ENCODE measurements at regions not wholly inside any gene's neighbourhood (a gene's known extent, or its start where the extent isn't known, plus 50 kb on each side); places are given as distances from the start of the nearest gene placed in this dataset.

GRCh38 chr18:28541934-28542333 is 365.0 kb upstream of the CDH2 start:
- no peak for DNase-seq (ENCODE audit: low read depth in 2 of 2)

GRCh38 chr18:28541276-28541930 is 364.5 kb upstream of the CDH2 start:
- DNase-seq (ENCODE audit: low read depth in 2 of 2), result no peak

GRCh38 chr18:28529644-28530043 is 352.7 kb upstream of the CDH2 start:
- DNase-seq (ENCODE audit: low read depth in 2 of 2), result peak in 1 of 2 donors; percentile 3

- no peak for DNase-seq (ENCODE audit: low read depth in 2 of 2)
Observed at GRCh38 chr18:28526196-28526595, 349.3 kb upstream of the CDH2 start.

- no peak for DNase-seq (ENCODE audit: low read depth in 2 of 2)
Observed at GRCh38 chr18:28523758-28524475, 347.0 kb upstream of the CDH2 start.

GRCh38 chr18:28522236-28522635 is 345.3 kb upstream of the CDH2 start:
- no peak for DNase-seq (ENCODE audit: low read depth in 2 of 2)

GRCh38 chr18:28519997-28520396 is 343.1 kb upstream of the CDH2 start:
- no peak for DNase-seq (ENCODE audit: low read depth in 2 of 2)

- DNase-seq (ENCODE audit: low read depth in 2 of 2), result no peak
Observed at GRCh38 chr18:28514699-28515098, 337.8 kb upstream of the CDH2 start.

GRCh38 chr18:28512357-28512756 is 335.4 kb upstream of the CDH2 start:
- DNase-seq (ENCODE audit: low read depth in 2 of 2), result no peak

GRCh38 chr18:28511413-28511821 is 334.5 kb upstream of the CDH2 start:
- DNase-seq (ENCODE audit: low read depth in 2 of 2), result no peak

GRCh38 chr18:28510210-28510609 is 333.3 kb upstream of the CDH2 start:
- no peak for DNase-seq (ENCODE audit: low read depth in 2 of 2)

- no peak for DNase-seq (ENCODE audit: low read depth in 2 of 2)
Observed at GRCh38 chr18:28504066-28504465, 327.1 kb upstream of the CDH2 start.

GRCh38 chr18:28494151-28494550 is 317.2 kb upstream of the CDH2 start:
- DNase-seq (ENCODE audit: low read depth in 2 of 2), result no peak

- no peak for DNase-seq (ENCODE audit: low read depth in 2 of 2)
Observed at GRCh38 chr18:28485918-28486317, 309.0 kb upstream of the CDH2 start.

- no peak for DNase-seq (ENCODE audit: low read depth in 2 of 2)
Observed at GRCh38 chr18:28485210-28485801, 308.4 kb upstream of the CDH2 start.

- DNase-seq (ENCODE audit: low read depth in 2 of 2), result no peak
Observed at GRCh38 chr18:28478531-28478930, 301.6 kb upstream of the CDH2 start.

GRCh38 chr18:28476302-28476701 is 299.4 kb upstream of the CDH2 start:
- no peak for DNase-seq (ENCODE audit: low read depth in 2 of 2)

GRCh38 chr18:28469946-28470345 is 293.0 kb upstream of the CDH2 start:
- no peak for DNase-seq (ENCODE audit: low read depth in 2 of 2)

- DNase-seq (ENCODE audit: low read depth in 2 of 2), result no peak
Observed at GRCh38 chr18:28468901-28469300, 292.0 kb upstream of the CDH2 start.

GRCh38 chr18:28466204-28466603 is 289.3 kb upstream of the CDH2 start:
- no peak for DNase-seq (ENCODE audit: low read depth in 2 of 2)

- DNase-seq (ENCODE audit: low read depth in 2 of 2), result no peak
Observed at GRCh38 chr18:28459587-28459986, 282.7 kb upstream of the CDH2 start.

- no peak for DNase-seq (ENCODE audit: low read depth in 2 of 2)
Observed at GRCh38 chr18:28458751-28459150, 281.8 kb upstream of the CDH2 start.

- DNase-seq (ENCODE audit: low read depth in 2 of 2), result no peak
Observed at GRCh38 chr18:28457784-28458183, 280.9 kb upstream of the CDH2 start.

Measured in dermis microvascular lymphatic vessel endothelial cell (primary cell).